Caco-2 (cell line): ENCODE measurements at regions not wholly inside any gene's neighbourhood (a gene's known extent, or its start where the extent isn't known, plus 50 kb on each side); places are given as distances from the start of the nearest gene placed in this dataset.

Experiments
- BruUV-seq: library from RNA; stranded (reverse); fragments of 400-500 nt; replicated peaks from 2 replicates; lab custom pipeline; 2021; lab: Mats Ljungman, UMichigan
- CTCF ChIA-PET: fragments of 300-600 bp; sonication (Branson Sonifier 250); formaldehyde crosslinking; loops from one replicate; lab custom pipeline; 2022; ENCODE audit warnings: antibody characterized with exemption; lab: Charles Lee
- POLR2A ChIA-PET: fragments of 300-600 bp; sonication (Branson Sonifier 250); formaldehyde crosslinking; loops from one replicate; lab custom pipeline; 2022; ENCODE audit warnings: antibody characterized with exemption; lab: Charles Lee
- DNase-seq, 2 experiments: peaks; one replicate each; pipeline versions ENCODE4 v3.0.0 to v3.0.0-alpha.2; 2020 to 2022
- H3K27me3 ChIP-seq: replicated peaks from 2 replicates; pipeline ENCODE4 v1.6.0; 2011; ENCODE audit warnings: low read length; ENCODE audit not compliant: control insufficient read depth, insufficient read depth
- H3K36me3 ChIP-seq: 2 replicates; pipeline ENCODE4 v1.5.1; 2011; ENCODE audit warnings: low read length; ENCODE audit not compliant: control insufficient read depth, insufficient read depth
- H3K4me1 ChIP-seq: fragments of 250-450 bp; sonication (Bioruptor Pico); 2 replicates; pipeline ENCODE4 v1.5.1; 2020; ENCODE audit warnings: mild to moderate bottlenecking
- H3K4me3 ChIP-seq: 2 replicates; pipeline ENCODE4 v1.5.1; 2011; ENCODE audit warnings: low read depth, mild to moderate bottlenecking, control low read depth, low read length
- H3K9me3 ChIP-seq: fragments of 250-450 bp; sonication (Bioruptor Pico); 2 replicates; pipeline ENCODE4 v1.5.1; 2020; ENCODE audit warnings: mild to moderate bottlenecking, moderate library complexity
- H3K27ac Mint-ChIP-seq: one replicate; pipeline ENCODE4 v1.8.0; 2022; ENCODE audit warnings: mixed read lengths; ENCODE audit not compliant: unreplicated experiment
- H3K27me3 Mint-ChIP-seq: one replicate; pipeline ENCODE4 v1.8.0; 2022; ENCODE audit warnings: mixed read lengths; ENCODE audit not compliant: insufficient read depth, unreplicated experiment
- H3K36me3 Mint-ChIP-seq: one replicate; pipeline ENCODE4 v1.8.0; 2022; ENCODE audit warnings: mild to moderate bottlenecking, mixed read lengths; ENCODE audit not compliant: insufficient read depth, unreplicated experiment
- H3K4me1 Mint-ChIP-seq: one replicate; pipeline ENCODE4 v1.8.0; 2022; ENCODE audit warnings: low read depth, mixed read lengths; ENCODE audit not compliant: unreplicated experiment
- H3K4me3 Mint-ChIP-seq: one replicate; pipeline ENCODE4 v1.8.0; 2022; ENCODE audit warnings: mild to moderate bottlenecking, moderate library complexity, mixed read lengths; ENCODE audit not compliant: unreplicated experiment
- H3K9me3 Mint-ChIP-seq: one replicate; pipeline ENCODE4 v1.8.0; 2022; ENCODE audit warnings: mixed read lengths; ENCODE audit not compliant: unreplicated experiment
- intact Hi-C: fragments of 100-400 bp; cut with micrococcal nuclease; formaldehyde crosslinking; loops from one replicate; pipeline ENCODE4 v1.10.0; 2022; ENCODE audit not compliant: unreplicated experiment
- TF ChIP-seq, protein P1 (sequence below), 2 experiments: fragments of 200-600 bp in 1 of 2; IDR thresholded peaks; 1 replicate in 1 of 2; 2 replicates in 1 of 2; pipeline versions ENCODE4 v1.5.1 to v1.8.0; 2011 to 2022; ENCODE audit warnings: antibody characterized with exemption in 1 of 2, control low read depth in 1 of 2, inconsistent platforms in 1 of 2, low read depth in 1 of 2, low read length in 1 of 2, mild to moderate bottlenecking in 1 of 2, moderate library complexity in 1 of 2; ENCODE audit not compliant: insufficient read depth in 1 of 2, severe bottlenecking in 1 of 2, unreplicated experiment in 1 of 2

DNA sequence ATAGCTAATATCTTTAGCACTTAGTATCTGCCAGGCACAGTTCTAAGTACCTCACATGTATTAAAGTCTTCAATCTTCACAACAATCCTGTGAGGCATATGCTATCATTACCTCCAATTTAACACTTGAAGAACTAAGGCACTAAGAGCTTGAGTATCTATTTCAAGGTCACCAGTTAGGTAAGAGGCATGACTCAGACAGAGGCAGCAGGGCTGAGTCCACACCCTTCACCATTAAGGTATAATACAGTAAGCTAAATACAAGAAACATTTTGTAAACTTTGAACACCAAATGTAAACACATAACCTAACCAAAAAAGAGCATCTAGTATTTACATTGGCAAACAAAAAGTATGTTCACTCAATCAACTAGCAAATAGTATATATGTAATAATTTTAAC, 1410.9 kb downstream of the PCDH18 start:
- Histone ChIP-seq H3K27me3 (no peaks in the 10 kb centered on the region), H3K9me3 (no peaks in the 10 kb centered on the region), H3K36me3 (no peaks in the 10 kb centered on the region), H3K4me1 (no peaks in the 10 kb centered on the region), H3K4me3 (no peak overlapping the region)
- TF ChIP-seq, protein P1, sequence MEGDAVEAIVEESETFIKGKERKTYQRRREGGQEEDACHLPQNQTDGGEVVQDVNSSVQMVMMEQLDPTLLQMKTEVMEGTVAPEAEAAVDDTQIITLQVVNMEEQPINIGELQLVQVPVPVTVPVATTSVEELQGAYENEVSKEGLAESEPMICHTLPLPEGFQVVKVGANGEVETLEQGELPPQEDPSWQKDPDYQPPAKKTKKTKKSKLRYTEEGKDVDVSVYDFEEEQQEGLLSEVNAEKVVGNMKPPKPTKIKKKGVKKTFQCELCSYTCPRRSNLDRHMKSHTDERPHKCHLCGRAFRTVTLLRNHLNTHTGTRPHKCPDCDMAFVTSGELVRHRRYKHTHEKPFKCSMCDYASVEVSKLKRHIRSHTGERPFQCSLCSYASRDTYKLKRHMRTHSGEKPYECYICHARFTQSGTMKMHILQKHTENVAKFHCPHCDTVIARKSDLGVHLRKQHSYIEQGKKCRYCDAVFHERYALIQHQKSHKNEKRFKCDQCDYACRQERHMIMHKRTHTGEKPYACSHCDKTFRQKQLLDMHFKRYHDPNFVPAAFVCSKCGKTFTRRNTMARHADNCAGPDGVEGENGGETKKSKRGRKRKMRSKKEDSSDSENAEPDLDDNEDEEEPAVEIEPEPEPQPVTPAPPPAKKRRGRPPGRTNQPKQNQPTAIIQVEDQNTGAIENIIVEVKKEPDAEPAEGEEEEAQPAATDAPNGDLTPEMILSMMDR (IDR thresholded peaks at IDR 0.05; ENCODE audit: insufficient read depth in 1 of 2, low read depth in 1 of 2, low read length in 1 of 2, severe bottlenecking in 1 of 2, unreplicated experiment in 1 of 2): no peak
- H3K36me3 Mint-ChIP-seq: no peaks in the 10 kb centered on the region
- BruUV-seq: no TSS peak
- no peak overlapping the region for H3K27ac Mint-ChIP-seq
- H3K27me3 Mint-ChIP-seq: no peaks in the 10 kb centered on the region
- no peak overlapping the region for H3K4me3 Mint-ChIP-seq
- H3K9me3 Mint-ChIP-seq: no peaks in the 10 kb centered on the region
- ChIA-PET CTCF (no interaction called here), POLR2A (no interaction called here)
- intact Hi-C loops: no loop called here
- DNase-seq: no peak
- no peaks in the 10 kb centered on the region for H3K4me1 Mint-ChIP-seq

DNA sequence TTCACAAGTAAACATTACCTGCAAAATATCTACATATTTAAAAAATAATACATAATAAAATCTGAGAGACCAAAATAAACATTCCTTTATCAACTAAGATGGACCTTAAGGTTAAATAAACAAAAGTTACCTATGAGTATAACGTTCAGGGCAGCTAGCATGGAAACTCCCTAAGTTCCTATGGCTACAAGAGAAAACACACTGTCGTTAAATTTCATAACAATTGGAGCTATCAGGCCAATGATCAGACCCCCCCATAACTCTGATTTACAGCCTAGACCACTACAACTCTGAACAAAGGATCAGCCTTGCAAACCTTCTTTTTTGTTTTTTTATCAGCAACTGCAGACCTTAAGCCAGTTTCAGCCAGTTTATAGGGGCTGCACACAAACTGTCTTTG, 1418.4 kb downstream of the PCDH18 start:
- no peak overlapping the region for H3K4me3 Mint-ChIP-seq
- Histone ChIP-seq H3K9me3 (no peaks in the 10 kb centered on the region), H3K27me3 (no peaks in the 10 kb centered on the region), H3K4me1 (no peaks in the 10 kb centered on the region), H3K4me3 (no peak overlapping the region), H3K36me3 (no peaks in the 10 kb centered on the region)
- no peaks in the 10 kb centered on the region for H3K36me3 Mint-ChIP-seq
- TF ChIP-seq, protein P1 (IDR thresholded peaks at IDR 0.05; ENCODE audit: insufficient read depth in 1 of 2, low read depth in 1 of 2, low read length in 1 of 2, severe bottlenecking in 1 of 2, unreplicated experiment in 1 of 2): no peak
- intact Hi-C loops: no loop called here
- ChIA-PET POLR2A (no interaction called here), CTCF (no interaction called here)
- no peaks in the 10 kb centered on the region for H3K4me1 Mint-ChIP-seq
- peaks cover 3% of the 10 kb centered on the region for H3K27me3 Mint-ChIP-seq
- H3K9me3 Mint-ChIP-seq: no peaks in the 10 kb centered on the region
- no TSS peak for BruUV-seq
- H3K27ac Mint-ChIP-seq: no peak overlapping the region
- no peak for DNase-seq

DNA sequence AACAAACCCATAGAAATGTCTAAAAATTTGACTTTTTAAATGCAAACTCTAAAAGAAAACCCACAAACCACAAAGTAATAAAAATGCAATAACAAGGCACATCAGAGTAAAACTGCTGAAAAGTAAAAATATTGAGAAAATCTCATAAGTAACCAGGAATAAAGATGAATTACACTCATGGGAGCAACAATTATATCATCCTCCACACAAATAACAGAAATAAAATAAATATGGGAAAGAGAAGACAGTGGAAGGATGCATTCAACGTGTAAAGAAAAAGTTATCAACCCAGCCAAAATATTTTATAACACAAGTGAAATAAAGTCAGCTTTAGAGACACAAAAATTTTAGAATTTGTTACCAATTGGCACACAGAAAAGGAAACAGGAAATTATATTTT, 1420.2 kb downstream of the PCDH18 start:
- no peaks in the 10 kb centered on the region for H3K27me3 ChIP-seq
- no peaks in the 10 kb centered on the region for H3K4me1 Mint-ChIP-seq
- ChIA-PET CTCF (no interaction called here), POLR2A (no interaction called here)
- no TSS peak for BruUV-seq
- H3K36me3 Mint-ChIP-seq: no peaks in the 10 kb centered on the region
- TF ChIP-seq, protein P1 (IDR thresholded peaks at IDR 0.05; ENCODE audit: insufficient read depth in 1 of 2, low read depth in 1 of 2, low read length in 1 of 2, severe bottlenecking in 1 of 2, unreplicated experiment in 1 of 2): no peak
- no peaks in the 10 kb centered on the region for H3K9me3 ChIP-seq
- intact Hi-C loops: no loop called here
- no peak overlapping the region for H3K4me3 ChIP-seq
- no peak for DNase-seq
- no peak overlapping the region for H3K4me3 Mint-ChIP-seq
- peaks cover 3% of the 10 kb centered on the region for H3K27me3 Mint-ChIP-seq
- H3K4me1 ChIP-seq: no peaks in the 10 kb centered on the region
- H3K9me3 Mint-ChIP-seq: no peaks in the 10 kb centered on the region
- H3K27ac Mint-ChIP-seq: no peak overlapping the region
- H3K36me3 ChIP-seq: no peaks in the 10 kb centered on the region
